GM12872 (cell line): ENCODE measurements at regions not wholly inside any gene's neighbourhood (a gene's known extent, or its start where the extent isn't known, plus 50 kb on each side); places are given as distances from the start of the nearest gene placed in this dataset.

Experiments
- CTCF ChIP-seq: IDR thresholded peaks from 3 replicates; pipeline ENCODE4 v1.5.1; 2011; ENCODE audit warnings: low read depth, mild to moderate bottlenecking, low read length, moderate library complexity; ENCODE audit not compliant: insufficient read depth

- TF ChIP-seq CTCF: no peak
These were observed 132.3 kb downstream of the TTC32 start for GRCh38 chr2:19769513-19769912.

DNA sequence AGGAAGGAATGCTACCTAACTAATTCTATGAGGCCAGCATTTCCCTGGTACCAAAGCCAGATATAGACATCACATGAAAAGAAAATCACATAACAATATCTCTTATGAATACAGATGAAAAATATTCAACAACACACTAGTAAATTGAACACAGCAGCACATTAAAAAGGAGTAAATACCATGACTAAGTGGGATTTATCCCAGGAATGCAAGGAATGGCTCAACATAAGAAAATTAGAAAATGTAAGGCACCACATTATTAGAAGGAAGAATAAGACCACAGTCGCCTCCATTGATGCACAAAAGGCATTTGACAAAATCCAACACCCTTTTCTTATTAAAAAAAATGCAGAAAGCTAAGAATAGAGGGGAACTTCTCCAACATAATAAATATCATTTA is 133.9 kb downstream of the TTC32 start:
- no peak for TF ChIP-seq CTCF

- no peak for TF ChIP-seq CTCF
These were observed 136.8 kb downstream of the TTC32 start for GRCh38 chr2:19764998-19765397.

DNA sequence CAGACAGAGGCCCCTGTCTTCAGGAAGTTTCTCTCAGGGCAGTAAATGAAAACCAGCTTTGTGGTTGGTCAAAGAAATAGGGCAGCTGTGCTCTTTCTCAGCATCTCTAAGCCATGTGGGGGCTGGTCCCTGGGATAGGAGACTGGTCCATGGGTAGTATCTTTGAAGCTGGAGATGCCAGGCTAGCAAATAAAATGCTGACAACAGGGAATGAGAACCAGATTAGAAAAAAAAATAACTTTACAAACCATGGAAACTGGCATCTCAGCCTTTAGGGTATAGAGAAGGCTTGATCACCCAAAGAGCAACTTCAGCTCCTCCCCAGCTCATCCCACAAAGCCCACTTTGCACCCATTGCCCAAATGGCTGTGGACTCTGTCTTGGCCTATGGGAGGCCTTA is 138.1 kb downstream of the TTC32 start:
- TF ChIP-seq CTCF: no peak

DNA sequence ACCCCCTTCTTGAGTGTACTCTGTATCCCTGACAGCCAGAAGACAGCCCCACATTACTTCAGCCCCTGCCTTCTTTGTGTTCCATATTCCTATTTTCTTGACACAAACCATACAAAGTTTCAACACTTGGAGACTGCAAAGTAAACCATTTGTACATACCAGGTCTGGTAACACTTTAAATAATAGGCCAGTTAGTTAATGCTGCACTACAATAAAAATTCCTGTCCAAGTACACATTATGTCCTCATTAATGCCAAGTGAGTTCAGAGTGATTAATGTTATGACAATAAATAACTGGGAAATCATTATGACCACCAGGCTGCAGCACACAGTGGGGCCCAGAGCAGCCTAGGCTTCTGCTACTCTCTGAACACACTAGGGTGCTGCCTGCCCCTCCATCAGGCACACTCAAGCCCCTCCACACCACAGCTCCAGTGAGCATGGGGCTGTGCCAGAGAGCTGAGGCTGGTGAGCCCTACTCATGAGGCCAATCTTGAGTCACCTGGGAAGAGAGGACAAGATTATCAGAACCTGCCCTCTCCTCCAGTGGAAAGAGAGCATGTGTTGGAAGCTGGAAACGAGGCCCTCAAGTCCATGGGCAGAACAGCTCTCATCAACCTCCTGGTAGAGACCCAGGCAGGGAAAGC is 138.7 kb downstream of the TTC32 start:
- TF ChIP-seq CTCF: no peak

DNA sequence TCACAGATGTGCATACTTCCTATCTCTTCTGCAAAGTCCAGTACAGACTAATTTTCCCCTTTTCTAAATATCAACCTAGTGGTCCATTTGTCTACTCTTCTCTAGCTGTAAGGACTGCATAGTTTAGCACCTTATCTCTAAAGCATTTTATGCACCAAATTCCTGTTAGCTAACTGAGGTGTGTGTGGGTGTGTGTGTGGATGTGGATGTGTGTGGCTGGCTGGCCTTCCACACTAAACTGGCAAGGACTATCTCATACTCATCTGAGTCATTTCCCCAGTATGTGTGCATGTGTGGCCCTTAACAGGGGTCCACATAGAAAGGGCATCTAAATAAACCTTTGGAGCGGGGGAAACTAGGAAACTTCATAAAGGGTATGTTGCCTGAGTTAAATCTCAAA is 139.6 kb downstream of the TTC32 start:
- TF ChIP-seq CTCF: no peak

GRCh38 chr2:19759880-19760279 is 141.9 kb downstream of the TTC32 start:
- TF ChIP-seq CTCF: no peak
